HG03460 (cell line): ENCODE measurements at regions not wholly inside any gene's neighbourhood (a gene's known extent, or its start where the extent isn't known, plus 50 kb on each side); places are given as distances from the start of the nearest gene placed in this dataset.
"Not testable (repeated sequence)": the region's sequence is repeated elsewhere in the genome, so short reads cannot be mapped to it uniquely, and the experiment has no call there.

Experiments
- ATAC-seq: cut with Tn5 transposase; IDR thresholded peaks from one replicate; pipeline ENCODE4 v1.9.1; 2021; ENCODE audit not compliant: unreplicated experiment

DNA sequence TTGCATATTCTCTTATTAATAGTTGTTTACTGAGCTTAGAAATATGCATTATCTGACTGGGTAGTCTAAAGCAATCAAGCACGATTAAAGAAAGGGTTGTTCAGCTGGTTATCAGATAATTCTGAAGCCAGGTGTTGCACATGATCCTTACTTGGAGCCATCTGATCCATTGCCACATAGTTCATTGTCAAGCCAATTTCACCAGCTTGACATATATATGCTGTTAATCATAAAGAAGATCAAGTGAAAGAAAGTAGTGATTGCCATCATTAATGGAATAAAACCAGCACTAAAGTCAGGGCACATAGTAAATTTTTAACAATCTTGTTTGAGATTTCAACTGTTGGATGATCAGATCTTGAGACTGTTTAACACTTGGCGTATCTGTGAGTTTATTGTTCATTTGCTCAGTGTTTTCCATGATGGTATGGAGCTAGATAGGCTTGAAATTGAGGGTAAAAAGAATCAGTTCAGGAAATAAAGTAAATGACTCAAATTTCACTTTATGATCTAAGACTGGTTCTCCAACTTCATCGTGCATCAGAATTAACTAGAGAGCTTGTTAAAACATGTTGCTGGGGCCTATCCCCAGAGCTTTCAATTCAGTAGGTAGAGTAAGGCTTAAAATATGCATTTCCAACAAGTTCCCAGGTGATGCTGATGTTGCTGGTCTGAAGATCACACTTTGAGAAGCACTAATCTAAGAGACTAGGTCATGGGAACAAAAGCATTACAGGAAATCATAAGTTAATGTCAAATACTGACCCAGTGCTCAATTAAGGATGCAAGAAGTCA lies 539.6 kb downstream of the SATB2 start:
- no peak for ATAC-seq

GRCh38 chr2:198917275-198917674 lies 540.5 kb downstream of the SATB2 start:
- no peak for ATAC-seq

- ATAC-seq: no peak
Measured at GRCh38 chr2:198916548-198917080, 541.1 kb downstream of the SATB2 start.

DNA sequence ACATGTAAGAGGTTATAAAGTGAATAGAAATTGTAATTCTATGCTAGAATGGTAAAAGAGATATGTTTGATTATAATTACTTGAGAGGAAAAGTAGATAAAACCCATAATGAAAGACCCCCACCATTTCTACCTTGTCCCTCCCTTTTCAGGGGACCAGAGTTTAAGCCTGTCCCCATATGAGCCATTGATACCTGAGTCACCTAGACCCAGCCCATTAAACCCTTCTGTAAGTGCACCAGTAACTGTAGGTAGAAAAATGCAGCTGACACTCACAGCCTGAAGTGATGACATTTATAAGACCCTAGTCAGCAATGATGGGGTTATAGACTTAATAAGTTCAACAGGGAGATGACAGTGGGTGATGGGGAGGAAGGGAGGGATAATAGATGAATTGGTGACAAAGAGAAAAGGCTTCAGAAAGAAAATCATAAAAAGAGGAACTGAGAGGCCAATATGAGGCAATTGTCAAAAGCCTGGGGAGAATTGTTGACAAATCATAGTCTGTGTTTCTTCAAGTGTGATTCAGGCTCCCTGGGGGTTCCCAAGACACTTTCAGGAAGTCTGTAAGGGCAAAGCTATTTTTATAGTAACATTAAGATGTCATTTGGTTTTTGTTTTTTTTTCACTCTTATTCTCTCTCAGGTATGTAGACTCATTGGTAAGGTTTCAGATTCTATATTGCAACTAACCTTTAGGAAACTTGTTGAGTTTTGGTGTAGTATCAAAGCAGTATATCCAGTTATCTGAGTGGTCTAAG lies 544.2 kb downstream of the SATB2 start:
- ATAC-seq: peak; percentile 99

DNA sequence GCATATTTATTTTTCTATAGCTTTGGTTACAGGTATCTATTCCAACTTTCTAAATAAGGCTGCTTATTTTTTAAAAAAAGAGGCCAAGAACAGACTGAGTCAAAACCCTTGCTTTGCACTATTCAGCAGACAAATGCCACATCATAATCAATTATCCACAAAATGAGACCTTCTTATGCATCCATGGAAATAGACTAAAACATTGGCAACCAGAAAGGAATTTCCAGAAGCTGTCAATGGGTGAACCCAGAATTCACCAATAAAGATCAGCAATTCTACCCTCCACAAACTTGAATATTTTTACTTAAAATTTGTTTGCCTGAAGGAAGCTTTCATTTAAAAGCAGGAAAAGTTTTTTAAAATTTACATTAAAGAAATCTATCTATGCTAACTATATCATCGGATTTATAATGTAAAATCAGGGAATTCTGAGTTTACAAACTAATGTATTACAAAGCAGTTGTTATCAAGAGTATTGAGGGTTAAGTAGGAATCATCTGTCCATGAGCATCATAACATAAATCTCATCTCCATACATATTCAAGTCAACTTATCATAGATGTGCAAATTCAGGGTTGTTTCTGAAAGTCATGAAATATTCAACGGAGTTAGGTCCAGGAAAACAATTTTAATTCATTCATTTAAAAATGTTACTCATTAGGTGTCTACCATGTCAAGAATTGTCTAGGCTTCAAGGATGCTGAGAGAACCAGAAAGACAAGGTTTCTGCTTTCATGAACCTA lies 548.0 kb downstream of the SATB2 start:
- no peak for ATAC-seq

- ATAC-seq: no peak
Measured at GRCh38 chr2:198905881-198906612, 551.7 kb downstream of the SATB2 start.

GRCh38 chr2:198901894-198902293 lies 555.8 kb downstream of the SATB2 start:
- ATAC-seq: no peak

DNA sequence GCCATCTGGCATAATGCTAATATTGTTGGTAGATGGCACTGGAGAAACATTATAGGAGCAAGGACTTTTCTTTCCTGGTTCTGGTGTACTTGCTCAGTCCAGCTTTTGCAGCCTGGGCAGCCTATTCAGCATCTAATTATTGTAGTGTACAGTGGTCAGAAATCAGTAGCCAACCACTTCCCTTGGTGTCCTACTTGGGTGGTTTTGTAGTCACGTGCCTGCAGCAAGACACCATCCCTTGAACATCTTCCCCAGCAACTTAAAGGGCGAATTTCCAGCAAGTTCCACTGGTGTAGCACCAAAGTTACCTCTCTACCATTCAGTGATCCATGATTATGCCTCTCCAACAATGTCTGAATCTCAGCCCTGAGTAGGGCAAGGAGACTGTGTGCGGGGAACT lies 557.6 kb downstream of the SATB2 start:
- no peak for ATAC-seq

DNA sequence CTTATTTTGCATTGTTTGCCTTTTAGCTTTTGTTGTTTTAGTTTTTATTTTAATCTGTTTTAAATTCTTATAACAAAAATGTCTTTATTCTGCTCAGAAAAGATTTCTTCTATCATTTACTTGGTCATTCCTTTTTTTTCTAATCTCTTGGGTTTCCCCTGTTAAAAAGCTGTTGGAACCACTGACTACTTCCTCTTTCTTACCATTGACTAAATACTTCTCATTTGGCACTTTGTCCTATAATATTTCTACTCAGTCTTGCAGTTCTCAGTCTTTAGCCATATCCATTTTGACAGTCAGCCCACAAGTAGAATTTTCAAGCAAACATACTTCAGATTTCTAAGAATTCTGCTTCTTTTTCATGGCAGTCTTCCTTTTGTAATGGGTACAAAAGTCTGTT lies 567.2 kb downstream of the SATB2 start:
- ATAC-seq: peak; percentile 86

DNA sequence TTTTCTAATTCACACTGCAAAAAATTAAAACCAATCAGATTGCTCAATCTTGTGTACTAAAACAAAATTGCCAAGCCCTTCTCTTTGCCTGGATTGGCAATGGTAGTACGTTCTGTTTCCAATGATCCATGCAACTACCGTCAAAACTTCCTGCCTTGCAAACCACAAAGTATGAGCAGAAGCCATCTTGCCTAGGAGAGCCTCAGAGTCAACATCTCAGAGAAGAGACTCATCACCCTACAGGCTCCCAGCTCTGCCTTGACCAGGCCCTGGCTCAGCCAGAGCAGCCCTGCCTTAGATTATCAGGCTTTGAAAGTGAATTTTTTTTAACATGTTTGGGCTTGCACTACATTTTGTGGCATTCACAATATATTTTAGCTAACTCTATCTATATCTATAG lies 574.1 kb downstream of the SATB2 start:
- no peak for ATAC-seq

DNA sequence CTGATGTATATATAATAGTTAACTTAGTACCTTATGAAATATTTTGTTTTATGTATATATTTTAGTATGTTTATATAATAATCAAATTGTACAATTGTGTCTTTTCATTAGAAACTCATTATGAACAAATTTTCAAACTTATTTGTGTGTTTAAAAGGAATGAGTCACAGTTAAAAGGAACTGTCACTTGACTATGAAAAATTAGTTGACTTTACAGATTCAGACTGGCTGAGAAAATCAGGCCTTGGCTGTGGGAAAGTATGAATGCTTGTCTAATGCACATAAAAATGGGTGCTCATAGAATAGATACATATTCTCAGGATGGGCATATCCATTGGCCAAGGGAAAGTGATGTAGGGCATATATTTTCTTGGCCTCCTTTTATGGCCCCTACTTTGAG lies 576.8 kb downstream of the SATB2 start:
- no peak for ATAC-seq

GRCh38 chr2:198880421-198880820 lies 577.3 kb downstream of the SATB2 start:
- ATAC-seq: no peak

GRCh38 chr2:198874472-198874858 lies 583.3 kb downstream of the SATB2 start:
- no peak for ATAC-seq

DNA sequence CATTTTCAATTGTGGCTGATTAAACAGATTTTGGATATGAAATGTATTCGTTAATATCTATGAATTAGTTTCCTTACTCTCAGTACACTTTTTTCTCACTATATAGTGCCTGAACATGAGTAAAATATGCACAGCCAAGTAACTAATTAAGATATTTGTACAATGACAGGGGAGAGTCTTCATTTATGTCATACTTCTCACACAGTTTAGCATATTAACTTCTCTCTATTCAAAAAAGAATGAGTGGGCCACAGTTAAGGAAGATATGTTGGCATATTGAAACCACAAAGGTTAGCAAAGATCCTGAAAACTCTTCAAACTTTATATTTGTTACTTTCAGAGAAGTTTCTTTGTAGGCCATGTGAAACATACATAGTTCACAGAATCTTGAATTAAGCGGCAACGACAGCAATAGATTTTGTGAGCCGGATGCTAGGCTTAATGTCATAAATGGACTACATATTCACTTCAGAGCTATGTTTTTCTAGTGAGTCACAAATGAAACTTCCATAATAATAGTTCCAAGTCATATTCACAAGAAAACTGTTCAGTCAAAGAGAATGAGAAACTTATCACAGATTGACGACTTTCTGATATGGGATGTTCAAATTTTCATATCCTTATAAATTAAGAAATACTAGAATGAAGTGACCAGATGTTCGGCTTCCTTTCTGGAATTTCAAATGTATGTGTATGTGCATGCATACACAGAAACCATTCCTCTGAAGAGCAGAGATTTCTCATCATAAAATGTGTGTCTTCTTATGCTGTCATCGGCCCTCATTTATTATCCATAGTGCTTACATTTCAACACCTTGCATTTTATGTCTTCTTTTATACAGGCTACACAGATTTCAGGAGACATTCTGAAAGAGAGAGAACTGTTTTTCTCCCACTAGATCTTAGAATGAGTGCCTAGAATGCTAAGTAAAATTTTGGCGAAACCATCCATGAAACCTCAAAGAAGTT lies 584.0 kb downstream of the SATB2 start:
- ATAC-seq: no peak

DNA sequence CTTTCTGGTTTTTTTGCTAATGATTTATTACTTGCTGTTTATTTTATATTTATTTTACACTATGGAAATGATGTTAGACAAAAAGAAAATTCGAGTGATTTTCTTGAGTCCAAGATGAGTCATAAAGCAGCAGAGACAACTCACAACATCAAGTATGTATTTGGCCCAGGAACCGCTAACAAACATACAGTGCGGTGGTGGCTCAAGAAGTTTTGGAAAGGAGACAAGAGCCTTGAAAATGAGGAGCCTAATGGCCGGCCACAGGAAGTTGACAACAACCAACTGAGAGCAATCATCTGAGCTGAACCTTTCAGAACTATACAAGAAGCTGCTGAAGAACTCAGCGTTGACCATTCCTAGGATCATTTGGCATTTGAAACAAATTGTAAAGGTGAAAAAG lies 594.1 kb downstream of the SATB2 start:
- no peak for ATAC-seq

DNA sequence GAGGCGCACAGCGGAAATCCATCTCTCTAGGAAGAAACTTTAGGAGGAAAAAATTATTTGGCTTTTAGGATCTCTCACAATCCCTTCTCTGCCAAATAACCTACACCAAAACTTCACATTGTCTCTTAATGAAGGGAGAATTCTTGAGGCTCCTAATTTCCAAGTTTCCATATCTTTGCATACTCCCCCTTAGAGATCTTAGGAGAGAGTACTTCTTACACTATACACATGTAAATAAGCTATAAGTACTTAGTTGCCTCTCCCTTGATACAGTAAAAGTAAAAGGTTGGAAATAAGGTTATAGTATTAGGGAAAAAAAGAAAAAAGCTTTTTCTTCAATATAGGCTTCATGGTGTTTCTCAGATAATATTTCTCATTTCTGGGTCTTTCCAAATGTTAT lies 596.7 kb downstream of the SATB2 start:
- no peak for ATAC-seq

- no peak for ATAC-seq
Measured at GRCh38 chr2:198857246-198857645, 600.5 kb downstream of the SATB2 start.

GRCh38 chr2:198855746-198856145 lies 602.0 kb downstream of the SATB2 start:
- not testable (repeated sequence) for ATAC-seq

DNA sequence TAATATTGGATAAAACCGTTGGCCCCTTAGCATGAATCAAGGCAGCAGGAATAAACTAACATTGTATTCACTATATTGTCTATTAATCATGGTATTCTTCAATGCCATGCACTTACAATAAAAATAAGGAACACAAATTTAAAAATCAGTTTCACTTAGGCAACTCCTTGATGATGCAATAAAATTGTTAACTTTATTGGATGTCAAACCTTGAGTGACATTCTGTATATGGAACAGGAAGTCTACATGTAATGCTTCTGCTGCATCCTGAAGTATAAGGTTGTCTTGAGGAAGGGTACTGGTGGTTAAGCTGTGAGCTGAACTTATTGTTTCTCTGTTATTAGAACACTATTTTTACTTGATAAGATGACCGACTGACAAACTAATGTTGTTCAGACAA lies 605.5 kb downstream of the SATB2 start:
- ATAC-seq: no peak

DNA sequence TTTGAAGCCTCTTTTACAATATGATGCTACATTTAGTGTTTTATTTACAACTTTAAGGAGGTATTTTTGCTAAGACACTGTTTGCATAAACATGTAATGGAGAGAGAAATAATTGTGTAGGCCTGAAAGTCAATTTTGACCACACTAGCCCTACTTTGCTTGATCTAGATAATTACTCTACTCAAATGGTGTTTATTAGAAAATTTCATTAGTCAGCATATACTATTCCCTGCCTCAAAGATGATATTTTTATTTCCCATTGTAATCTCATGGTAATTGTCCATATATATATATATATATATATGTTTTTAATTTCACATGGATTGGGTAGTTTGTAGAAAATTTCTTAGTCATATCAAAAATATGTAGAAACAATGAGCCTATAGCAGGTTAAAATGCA lies 632.2 kb downstream of the SATB2 start:
- no peak for ATAC-seq
